ENCODE measurements at regions not wholly inside any gene's neighbourhood (a gene's known extent, or its start where the extent isn't known, plus 50 kb on each side); places are given as distances from the start of the nearest gene placed in this dataset.

GRCh38 chr4:134375775-134376174 lies 174.2 kb upstream of the PABPC4L start:
- TF ChIP-seq CTCF (conservative IDR thresholded peaks at IDR 0.05; ENCODE audit: low read depth, low read length) (no peak), EZH2phosphoT487 (IDR thresholded peaks at IDR 0.05; ENCODE audit: borderline replicate concordance, low read length) (no peak), EZH2 (IDR thresholded peaks at IDR 0.05; ENCODE audit: low read length, unreplicated experiment) (no peak)

Data from PC-3 (cell line).